Neural progenitor cell (in vitro differentiated cells): ENCODE measurements at regions not wholly inside any gene's neighbourhood (a gene's known extent, or its start where the extent isn't known, plus 50 kb on each side); places are given as distances from the start of the nearest gene placed in this dataset.

Source experiments
- DNase-seq: peaks from one replicate; pipeline ENCODE4 v3.0.0-alpha.2; 2016; ENCODE audit warnings: low spot score
- H2AFZ ChIP-seq: fragments of 200-600 bp; sonication (generic); replicated peaks from 2 replicates; pipeline ENCODE4 v1.6.1; 2016; ENCODE audit warnings: antibody characterized with exemption
- H3F3A ChIP-seq: fragments of 200-600 bp; sonication (generic); 2 replicates; pipeline ENCODE4 v1.6.1; 2016; ENCODE audit warnings: antibody characterized with exemption, low read depth
- H3K27ac ChIP-seq: fragments of 200-600 bp; sonication (generic); 2 replicates; pipeline ENCODE4 v1.5.1; 2016; ENCODE audit warnings: mild to moderate bottlenecking
- H3K27me3 ChIP-seq: fragments of 200-600 bp; sonication (generic); 2 replicates; pipeline ENCODE4 v1.6.1; 2016; ENCODE audit warnings: mild to moderate bottlenecking, moderate library complexity
- H3K36me3 ChIP-seq: fragments of 200-600 bp; sonication (generic); 2 replicates; pipeline ENCODE4 v1.5.1; 2016
- H3K4me1 ChIP-seq: fragments of 200-600 bp; sonication (generic); 2 replicates; pipeline ENCODE4 v1.6.1; 2016; ENCODE audit warnings: mixed run types
- H3K4me2 ChIP-seq: fragments of 200-600 bp; sonication (generic); 2 replicates; pipeline ENCODE4 v1.6.1; 2016
- H3K4me3 ChIP-seq: fragments of 200-600 bp; sonication (generic); 2 replicates; pipeline ENCODE4 v1.5.1; 2016
- H3K79me2 ChIP-seq: fragments of 200-600 bp; sonication (generic); 2 replicates; pipeline ENCODE4 v1.6.1; 2016; ENCODE audit warnings: low read depth
- H3K9ac ChIP-seq: fragments of 200-600 bp; sonication (generic); 2 replicates; pipeline ENCODE4 v1.6.1; 2016
- H3K9me3 ChIP-seq: fragments of 200-600 bp; sonication (generic); 2 replicates; pipeline ENCODE4 v1.5.1; 2016; ENCODE audit warnings: low read depth
- H4K20me1 ChIP-seq: fragments of 200-600 bp; sonication (generic); 2 replicates; pipeline ENCODE4 v1.6.1; 2016; ENCODE audit warnings: low read depth
- H3K27ac Mint-ChIP-seq: 3 replicates; pipeline ENCODE4 v1.8.0; 2021; ENCODE audit warnings: mixed read lengths
- H3K27me3 Mint-ChIP-seq: 2 replicates; pipeline ENCODE4 v1.8.0; 2022; ENCODE audit warnings: low read depth, mild to moderate bottlenecking, inconsistent platforms, moderate library complexity, mixed read lengths; ENCODE audit not compliant: insufficient read depth
- H3K36me3 Mint-ChIP-seq: 3 replicates; pipeline ENCODE4 v1.8.0; 2021; ENCODE audit warnings: mixed read lengths
- H3K4me1 Mint-ChIP-seq: 3 replicates; pipeline ENCODE4 v1.8.0; 2021; ENCODE audit warnings: mixed read lengths
- H3K4me3 Mint-ChIP-seq: 3 replicates; pipeline ENCODE4 v1.8.0; 2021; ENCODE audit warnings: mild to moderate bottlenecking, moderate library complexity, mixed read lengths
- H3K9me3 Mint-ChIP-seq: 3 replicates; pipeline ENCODE4 v1.8.0; 2020; ENCODE audit warnings: mixed read lengths
- EZH2 ChIP-seq: fragments of 200-600 bp; sonication (generic); IDR thresholded peaks from 2 replicates; pipeline ENCODE4 v1.6.1; 2017; ENCODE audit warnings: antibody characterized with exemption, mild to moderate bottlenecking, moderate library complexity
- EZH2phosphoT487 ChIP-seq: fragments of 200-600 bp; sonication (generic); IDR thresholded peaks from 2 replicates; pipeline ENCODE4 v1.6.1; 2017; ENCODE audit warnings: antibody characterized with exemption
- TF ChIP-seq, protein P1 (sequence below): fragments of 200-600 bp; sonication (generic); IDR thresholded peaks from 2 replicates; pipeline ENCODE4 v1.5.1; 2017; ENCODE audit warnings: antibody characterized with exemption, mild to moderate bottlenecking

DNA sequence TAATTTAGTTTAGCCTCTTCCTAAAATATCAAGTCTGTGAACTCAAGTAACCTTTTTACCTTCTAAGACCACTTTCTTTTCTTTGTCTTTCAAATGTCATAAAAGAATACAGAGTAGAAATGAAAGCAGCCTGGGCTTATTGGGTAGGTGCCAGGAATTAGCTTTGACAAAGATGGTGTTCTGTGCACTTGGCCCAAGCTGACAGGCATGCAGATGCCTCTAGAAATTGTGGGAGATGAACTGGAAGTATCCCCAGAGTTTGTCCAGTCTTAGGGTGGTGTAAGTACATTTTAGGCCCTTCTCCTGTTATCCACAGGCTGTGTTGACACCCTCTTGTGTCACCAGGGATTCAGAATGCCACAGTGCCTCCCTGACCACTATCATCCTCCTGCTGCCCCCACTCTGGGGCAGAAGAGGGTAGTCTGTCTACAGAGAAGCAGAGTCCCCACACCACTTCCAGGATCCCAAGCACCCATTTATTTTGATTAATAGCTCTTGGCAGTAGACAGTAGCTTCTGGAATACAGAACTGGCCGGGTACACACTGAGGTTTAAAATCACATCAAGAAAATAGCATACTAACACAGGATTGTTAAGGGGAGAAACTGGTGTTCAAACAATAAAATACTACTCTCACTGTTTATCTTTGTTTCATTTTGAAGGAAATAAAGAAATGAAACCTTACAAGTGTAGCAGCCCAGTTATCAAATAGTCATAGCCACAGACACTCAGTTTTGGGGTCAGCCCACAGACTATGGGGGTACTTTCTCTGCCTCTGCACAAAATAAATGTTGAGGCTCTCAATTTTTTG lies 343.2 kb downstream of the KCNRG start:
- Histone ChIP-seq H3K4me1 (no peaks in the 10 kb centered on the region), H3K4me2 (no peak overlapping the region), H3K36me3 (no peaks in the 10 kb centered on the region), H3K27me3 (no peaks in the 10 kb centered on the region), H4K20me1 (no peaks in the 10 kb centered on the region), H2AFZ (no peak overlapping the region), H3K4me3 (no peak overlapping the region), H3F3A (no peaks in the 10 kb centered on the region), H3K27ac (no peak overlapping the region), H3K9ac (no peak overlapping the region), H3K79me2 (no peaks in the 10 kb centered on the region), H3K9me3 (no peaks in the 10 kb centered on the region)
- Mint-ChIP-seq H3K36me3 (no peaks in the 10 kb centered on the region), H3K9me3 (no peaks in the 10 kb centered on the region), H3K4me3 (no peak overlapping the region), H3K27me3 (peaks cover 3% of the 10 kb centered on the region), H3K27ac (no peak overlapping the region), H3K4me1 (peaks cover 25% of the 10 kb centered on the region)
- DNase-seq = no peak
- TF ChIP-seq, protein P1, sequence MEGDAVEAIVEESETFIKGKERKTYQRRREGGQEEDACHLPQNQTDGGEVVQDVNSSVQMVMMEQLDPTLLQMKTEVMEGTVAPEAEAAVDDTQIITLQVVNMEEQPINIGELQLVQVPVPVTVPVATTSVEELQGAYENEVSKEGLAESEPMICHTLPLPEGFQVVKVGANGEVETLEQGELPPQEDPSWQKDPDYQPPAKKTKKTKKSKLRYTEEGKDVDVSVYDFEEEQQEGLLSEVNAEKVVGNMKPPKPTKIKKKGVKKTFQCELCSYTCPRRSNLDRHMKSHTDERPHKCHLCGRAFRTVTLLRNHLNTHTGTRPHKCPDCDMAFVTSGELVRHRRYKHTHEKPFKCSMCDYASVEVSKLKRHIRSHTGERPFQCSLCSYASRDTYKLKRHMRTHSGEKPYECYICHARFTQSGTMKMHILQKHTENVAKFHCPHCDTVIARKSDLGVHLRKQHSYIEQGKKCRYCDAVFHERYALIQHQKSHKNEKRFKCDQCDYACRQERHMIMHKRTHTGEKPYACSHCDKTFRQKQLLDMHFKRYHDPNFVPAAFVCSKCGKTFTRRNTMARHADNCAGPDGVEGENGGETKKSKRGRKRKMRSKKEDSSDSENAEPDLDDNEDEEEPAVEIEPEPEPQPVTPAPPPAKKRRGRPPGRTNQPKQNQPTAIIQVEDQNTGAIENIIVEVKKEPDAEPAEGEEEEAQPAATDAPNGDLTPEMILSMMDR = no peak
- no peak for TF ChIP-seq EZH2
- no peak for TF ChIP-seq EZH2phosphoT487

DNA sequence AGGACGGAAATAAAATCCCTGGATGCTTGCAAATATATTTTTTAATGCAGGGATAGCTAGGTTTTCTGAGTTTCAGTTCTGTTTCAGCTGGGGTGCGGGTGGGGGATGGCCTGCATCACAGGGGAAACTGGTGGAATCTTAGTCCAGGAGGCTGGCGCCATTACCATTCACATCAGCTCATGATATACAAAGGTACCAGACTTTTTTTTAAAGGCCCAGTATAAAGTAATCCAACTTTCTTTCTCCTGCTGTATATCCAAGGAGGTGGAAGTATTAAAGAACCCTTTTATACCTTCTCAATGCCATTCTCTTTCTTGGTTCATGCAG lies 343.8 kb downstream of the KCNRG start:
- Histone ChIP-seq H3F3A (no peaks in the 10 kb centered on the region), H3K4me2 (no peak overlapping the region), H3K36me3 (no peaks in the 10 kb centered on the region), H3K9ac (no peak overlapping the region), H4K20me1 (no peaks in the 10 kb centered on the region), H3K27ac (no peak overlapping the region), H3K27me3 (no peaks in the 10 kb centered on the region), H2AFZ (no peak overlapping the region), H3K79me2 (no peaks in the 10 kb centered on the region), H3K4me3 (no peak overlapping the region), H3K4me1 (no peaks in the 10 kb centered on the region), H3K9me3 (no peaks in the 10 kb centered on the region)
- Mint-ChIP-seq H3K27ac (no peak overlapping the region), H3K9me3 (no peaks in the 10 kb centered on the region), H3K4me3 (no peak overlapping the region), H3K27me3 (peaks cover 3% of the 10 kb centered on the region), H3K4me1 (peaks cover 20% of the 10 kb centered on the region), H3K36me3 (no peaks in the 10 kb centered on the region)
- TF ChIP-seq EZH2phosphoT487 (no peak), EZH2 (no peak)
- TF ChIP-seq, protein P1 = no peak
- no peak for DNase-seq

DNA sequence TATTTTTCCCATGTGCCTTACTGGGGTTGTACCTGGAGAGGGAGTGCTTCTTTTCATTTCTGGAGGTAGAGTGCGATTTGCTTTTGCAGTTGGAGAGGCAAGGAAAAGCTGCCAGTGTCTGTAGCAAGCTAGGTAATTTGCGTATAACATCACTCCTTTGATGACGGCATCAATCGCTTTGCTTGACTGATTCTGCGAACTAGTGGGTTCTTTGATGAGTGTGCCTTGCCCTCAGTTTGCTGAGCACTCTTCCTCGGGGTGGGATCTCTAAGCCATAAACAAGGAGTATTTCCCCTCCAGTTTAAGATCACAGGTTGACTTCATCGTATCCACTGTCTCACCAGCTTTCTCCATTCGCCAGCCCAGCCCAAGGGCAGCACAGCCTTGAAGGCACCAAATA lies 344.5 kb downstream of the KCNRG start:
- no peak overlapping the region for H3K27ac Mint-ChIP-seq
- no peaks in the 10 kb centered on the region for H3K36me3 Mint-ChIP-seq
- H4K20me1 ChIP-seq = no peaks in the 10 kb centered on the region
- peaks cover 13% of the 10 kb centered on the region for H3K4me1 Mint-ChIP-seq
- no peak overlapping the region for H2AFZ ChIP-seq
- no peaks in the 10 kb centered on the region for H3K79me2 ChIP-seq
- H3K27ac ChIP-seq = no peak overlapping the region
- H3K36me3 ChIP-seq = no peaks in the 10 kb centered on the region
- no peak for DNase-seq
- H3K4me1 ChIP-seq = no peaks in the 10 kb centered on the region
- H3K9me3 Mint-ChIP-seq = no peaks in the 10 kb centered on the region
- peaks cover 3% of the 10 kb centered on the region for H3K27me3 Mint-ChIP-seq
- H3K9me3 ChIP-seq = no peaks in the 10 kb centered on the region
- no peaks in the 10 kb centered on the region for H3F3A ChIP-seq
- H3K4me3 Mint-ChIP-seq = no peak overlapping the region
- no peaks in the 10 kb centered on the region for H3K27me3 ChIP-seq
- no peak overlapping the region for H3K4me2 ChIP-seq
- TF ChIP-seq, protein P1 = no peak
- TF ChIP-seq EZH2 (no peak), EZH2phosphoT487 (no peak)
- no peak overlapping the region for H3K9ac ChIP-seq
- no peak overlapping the region for H3K4me3 ChIP-seq
